Fibroblast of pulmonary artery (primary cell): ENCODE measurements at regions not wholly inside any gene's neighbourhood (a gene's known extent, or its start where the extent isn't known, plus 50 kb on each side); places are given as distances from the start of the nearest gene placed in this dataset.

Source experiments
- DNase-seq: peaks from one replicate; pipeline ENCODE4 v3.0.0-alpha.2; 2010; ENCODE audit warnings: low read depth
- H3K4me3 ChIP-seq: replicated peaks from 2 replicates; pipeline ENCODE4 v1.5.1; 2011; ENCODE audit warnings: low read depth, mild to moderate bottlenecking, control low read depth, low read length, moderate library complexity
- CTCF ChIP-seq: IDR thresholded peaks from 2 replicates; pipeline ENCODE4 v1.5.1; 2011; ENCODE audit warnings: mild to moderate bottlenecking, control low read depth, low read length, inconsistent platforms; ENCODE audit errors: missing control alignments

DNA sequence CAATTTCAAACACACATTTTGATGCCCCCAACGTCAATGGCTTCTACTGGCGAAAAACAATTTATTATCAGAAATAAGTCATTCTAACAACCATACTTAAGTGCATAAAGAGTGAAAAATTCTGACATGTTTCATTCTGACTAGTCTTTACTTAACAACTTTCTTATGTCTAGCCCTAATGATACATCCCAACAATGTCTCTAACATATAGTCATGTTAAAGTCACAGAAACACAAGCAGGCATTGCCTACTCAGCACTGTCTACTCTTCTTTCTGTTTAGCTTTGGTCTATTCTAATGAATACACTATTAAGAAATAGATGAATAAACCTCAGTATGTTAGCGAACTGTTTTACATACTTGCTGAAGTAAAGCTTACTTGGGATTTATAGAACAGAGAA lies 105.8 kb upstream of the DUSP10 start:
- no peak for DNase-seq
- no peak overlapping the region for H3K4me3 ChIP-seq
- no peak for TF ChIP-seq CTCF

- H3K4me3 ChIP-seq: no peak overlapping the region
- DNase-seq: peak; percentile 79
- TF ChIP-seq CTCF: no peak
These were observed 103.9 kb upstream of the DUSP10 start for GRCh38 chr1:221845650-221846371.

- no peak for TF ChIP-seq CTCF
- no peak overlapping the region for H3K4me3 ChIP-seq
- no peak for DNase-seq
These were observed 100.1 kb upstream of the DUSP10 start for GRCh38 chr1:221841983-221842335.

- peak; percentile 73 for DNase-seq
These were observed 99.5 kb upstream of the DUSP10 start for GRCh38 chr1:221841251-221841982.

DNA sequence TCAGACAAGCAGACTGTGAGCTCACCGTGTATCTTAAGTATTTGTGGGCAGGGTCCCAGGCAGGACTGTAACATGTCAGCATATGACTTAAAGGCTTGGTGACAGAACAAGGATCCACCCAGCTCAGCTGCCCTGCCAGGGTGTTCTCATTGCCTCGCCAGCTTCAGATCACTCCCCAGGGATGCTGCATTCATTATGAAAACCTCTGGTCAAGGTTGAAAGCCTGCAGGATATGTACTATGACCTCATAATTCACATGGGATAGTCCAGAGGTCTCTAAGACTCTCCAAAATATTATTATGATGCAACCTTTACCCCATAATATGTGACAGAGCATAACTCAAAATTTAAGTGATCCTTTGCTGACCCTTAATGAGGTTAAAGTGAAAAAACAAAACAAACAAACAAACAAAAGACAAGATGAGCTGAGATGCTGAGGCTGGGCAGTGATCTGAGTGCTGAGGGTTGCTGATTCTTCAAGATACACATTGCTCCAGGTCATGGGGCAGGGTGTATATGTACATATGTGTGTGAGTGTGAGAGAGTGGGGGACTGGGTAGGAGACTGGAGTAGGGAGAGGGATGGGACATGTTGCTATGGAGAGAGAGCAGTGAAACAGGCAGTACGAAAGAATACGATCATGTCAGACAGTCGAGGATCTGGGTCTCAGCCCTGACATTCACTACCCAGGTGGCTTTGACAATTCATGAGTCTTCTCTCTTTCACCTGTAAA lies 98.8 kb upstream of the DUSP10 start:
- TF ChIP-seq CTCF: no peak
- H3K4me3 ChIP-seq: no peak overlapping the region
- DNase-seq: peak; percentile 45

More at GRCh38 chr1:221841251-221841982, 99.5 kb upstream of the DUSP10 start:
- no peak for TF ChIP-seq CTCF
- no peak overlapping the region for H3K4me3 ChIP-seq

DNA sequence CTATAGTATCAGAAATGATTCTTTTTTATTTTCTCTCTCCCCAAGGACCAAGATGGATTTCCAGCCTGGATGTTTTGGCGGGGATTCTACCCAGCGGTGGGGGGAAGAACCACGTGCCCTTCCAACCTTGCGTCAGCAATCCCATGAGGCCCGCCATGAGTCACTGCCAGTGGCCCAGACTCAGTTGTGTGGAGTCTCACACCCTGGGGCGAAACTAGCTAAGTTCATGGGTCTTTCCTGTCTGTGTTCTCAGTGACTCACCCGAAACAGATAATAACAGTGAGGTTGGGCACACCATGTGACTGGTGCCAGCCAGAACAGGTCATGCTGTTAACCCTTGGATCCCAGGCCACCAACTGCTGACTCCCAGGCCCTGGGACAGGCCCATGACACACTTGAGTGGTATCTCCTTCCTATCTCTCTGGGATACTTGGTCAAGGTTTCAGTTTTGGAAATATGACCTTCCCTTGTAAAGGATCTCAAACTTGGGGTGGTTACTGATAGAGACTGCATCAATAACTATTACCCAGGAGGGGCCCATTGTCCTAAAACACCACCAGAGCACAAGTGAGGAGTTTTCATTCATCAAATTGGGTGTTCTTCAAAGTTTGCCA lies 98.0 kb upstream of the DUSP10 start:
- no peak for TF ChIP-seq CTCF
- peak; percentile 76 for DNase-seq

More for the DNA sequence above, 98.0 kb upstream of the DUSP10 start:
- H3K4me3 ChIP-seq: no peak overlapping the region
